K562 (cell line): ENCODE measurements at regions not wholly inside any gene's neighbourhood (a gene's known extent, or its start where the extent isn't known, plus 50 kb on each side); places are given as distances from the start of the nearest gene placed in this dataset.

Source experiments
- ATAC-seq: fragments of 200-7000 bp; cut with Tn5 transposase; 3 replicates; pipeline ENCODE4 v1.9.1; 2020; ENCODE audit warnings: moderate library complexity
- BruUV-seq: library from RNA; stranded (reverse); fragments of 400-500 nt; replicated peaks from 2 replicates; lab custom pipeline; 2021; lab: Mats Ljungman, UMichigan
- CTCF ChIA-PET: fragments of 300-600 bp; formaldehyde crosslinking; extraction: SDS; loops from one replicate; lab custom pipeline; 2021; ENCODE audit warnings: low intra/inter-chr PET ratio; lab: Yijun Ruan, JAX
- POLR2A ChIA-PET: fragments of 300-600, 350-650 bp; sonication (Branson Sonifier 250); formaldehyde crosslinking; extraction: SDS; loops from one replicate; lab custom pipeline; 2021; ENCODE audit warnings: antibody characterized with exemption, inconsistent platforms; lab: Yijun Ruan, JAX
- DNase-seq, 4 experiments: peaks; one replicate each; pipeline versions ENCODE4 v3.0.0 to v3.0.0-alpha.2; 2011 to 2018; ENCODE audit warnings: low spot score in 3 of 4, mixed read lengths in 3 of 4; ENCODE audit errors: extremely low read depth in 1 of 4
- FAIRE-seq: peaks from 2 replicates; lab custom pipeline; 2011; peaks lifted over from hg19 to GRCh38; lab: Jason Lieb, UNC
- H2AFZ ChIP-seq: 2 replicates; pipeline ENCODE4 v1.6.0; 2011; ENCODE audit warnings: low read depth, low read length, control low read depth, inconsistent platforms
- H3K27ac ChIP-seq: fragments of 200-600 bp; 3 replicates; pipeline ENCODE4 v1.8.0; 2011; ENCODE audit warnings: low read depth, mild to moderate bottlenecking, control low read depth, inconsistent platforms, low read length, moderate library complexity, mixed read lengths; ENCODE audit errors: extremely low read depth
- H3K27me3 ChIP-seq, 2 experiments: fragments of 300-600 bp in 1 of 2; 2 replicates in 1 of 2; 3 replicates in 1 of 2; pipeline versions ENCODE4 v1.6.0 to v1.8.0; 2011; ENCODE audit warnings: inconsistent platforms in 2 of 2, low read length in 2 of 2, mild to moderate bottlenecking in 1 of 2, mixed read lengths in 1 of 2, moderate library complexity in 1 of 2; ENCODE audit not compliant: control insufficient read depth in 2 of 2, insufficient read depth in 2 of 2
- H3K36me3 ChIP-seq: fragments of 300-600 bp; 3 replicates; pipeline ENCODE4 v1.8.0; 2011; ENCODE audit warnings: mild to moderate bottlenecking, low read length, inconsistent platforms; ENCODE audit not compliant: control insufficient read depth, insufficient read depth
- H3K4me1 ChIP-seq, 2 experiments: fragments of 200-600 bp in 1 of 2; replicated peaks in 1 of 2; 2 replicates in 1 of 2; 3 replicates in 1 of 2; pipeline versions ENCODE4 v1.5.1 to v1.8.0; 2011; ENCODE audit warnings: inconsistent platforms in 2 of 2, low read length in 2 of 2, mild to moderate bottlenecking in 1 of 2, mixed read lengths in 1 of 2, moderate library complexity in 1 of 2; ENCODE audit not compliant: control insufficient read depth in 2 of 2, insufficient read depth in 2 of 2
- H3K4me2 ChIP-seq: 2 replicates; pipeline ENCODE4 v1.6.1; 2011; ENCODE audit warnings: low read length, control low read depth, inconsistent platforms, mixed read lengths; ENCODE audit not compliant: insufficient read depth
- H3K4me3 ChIP-seq: fragments of 200-600 bp; sonication (generic), shearing (Covaris generic); 2 replicates; pipeline ENCODE4 v1.5.1; 2016; ENCODE audit warnings: control low read depth, inconsistent platforms
- H3K79me2 ChIP-seq: fragments of 200-600 bp; 3 replicates; pipeline ENCODE4 v1.8.0; 2011; ENCODE audit warnings: low read length, inconsistent platforms; ENCODE audit not compliant: control insufficient read depth, insufficient read depth
- H3K9ac ChIP-seq, 2 experiments: 2 replicates each; pipeline versions ENCODE4 v1.6.0 to v1.6.1; 2011; ENCODE audit warnings: low read depth in 2 of 2, low read length in 2 of 2, control low read depth in 1 of 2, inconsistent platforms in 1 of 2, mild to moderate bottlenecking in 1 of 2, mixed read lengths in 1 of 2; ENCODE audit not compliant: insufficient read depth in 1 of 2
- H3K9me1 ChIP-seq: one replicate; pipeline ENCODE4 v1.6.0; 2011; ENCODE audit warnings: inconsistent platforms, mild to moderate bottlenecking, low read length, moderate library complexity; ENCODE audit not compliant: control insufficient read depth, insufficient read depth
- H3K9me3 ChIP-seq: replicated peaks from 2 replicates; pipeline ENCODE4 v1.5.1; 2011; ENCODE audit warnings: low read depth, low read length, inconsistent platforms; ENCODE audit not compliant: control insufficient read depth, insufficient read depth
- H4K20me1 ChIP-seq: replicated peaks from 2 replicates; pipeline ENCODE4 v1.6.1; 2011; ENCODE audit warnings: low read length, inconsistent platforms, mixed read lengths; ENCODE audit not compliant: control insufficient read depth, insufficient read depth
- ADNP ChIP-seq: fragments of 200-800 bp; sonication (Bioruptor generic); IDR thresholded peaks from 2 replicates; pipeline ENCODE4 v1.6.1; 2016; ENCODE audit warnings: missing genetic modification characterization, missing compliant biosample characterization
- ATF3 ChIP-seq, 2 experiments: fragments of 450-650 bp in 1 of 2; sonication (generic) in 1 of 2; formaldehyde crosslinking in 1 of 2; IDR thresholded peaks in 1 of 2; conservative IDR thresholded peaks in 1 of 2; 2 replicates each; pipeline versions ENCODE4 v1.6.1 to v1.8.1; 2016 to 2023; ENCODE audit warnings: mild to moderate bottlenecking in 2 of 2, moderate library complexity in 2 of 2, inconsistent platforms in 1 of 2, missing genetic modification reagents in 1 of 2
- C11orf30 ChIP-seq: fragments of 450-650 bp; IDR thresholded peaks from 2 replicates; pipeline ENCODE4 v1.6.1; 2016; ENCODE audit warnings: low read depth, mild to moderate bottlenecking
- ETV1 ChIP-seq: fragments of 450-650 bp; conservative IDR thresholded peaks from 2 replicates; pipeline ENCODE4 v1.6.1; 2016; ENCODE audit warnings: missing genetic modification characterization, control low read depth, low read depth, missing compliant biosample characterization
- FOXP4 ChIP-seq: sonication (generic); formaldehyde crosslinking; IDR thresholded peaks from 2 replicates; pipeline ENCODE4 v1.8.0; 2022; ENCODE audit warnings: mild to moderate bottlenecking, missing genetic modification reagents, borderline replicate concordance
- RBBP5 ChIP-seq: fragments of 200-600 bp; sonication (generic); IDR thresholded peaks from 2 replicates; pipeline ENCODE4 v1.6.1; 2012; ENCODE audit warnings: borderline replicate concordance, mild to moderate bottlenecking, low read length, control low read depth, inconsistent platforms; ENCODE audit not compliant: insufficient read depth, poor library complexity, severe bottlenecking
- RBFOX2 ChIP-seq: fragments of 200-400 bp; formaldehyde crosslinking; IDR thresholded peaks from 2 replicates; pipeline ENCODE4 v1.6.1; 2017; ENCODE audit warnings: low read depth, mild to moderate bottlenecking, low read length, moderate library complexity
- TBP ChIP-seq: optimal IDR thresholded peaks from 2 replicates; pipeline ENCODE3; 2011; ENCODE audit warnings: low read depth, low read length, improper control_type of control experiment
- TEAD4 ChIP-seq, 2 experiments: sonication (generic) in 1 of 2; formaldehyde crosslinking in 1 of 2; IDR thresholded peaks; 2 replicates each; pipeline versions ENCODE4 v1.6.1 to v1.8.0; 2012 to 2022; ENCODE audit warnings: borderline replicate concordance in 1 of 2, inconsistent platforms in 1 of 2, low read length in 1 of 2, mild to moderate bottlenecking in 1 of 2, missing genetic modification reagents in 1 of 2
- ZBTB26 ChIP-seq: fragments of 450-650 bp; formaldehyde crosslinking; IDR thresholded peaks from 2 replicates; pipeline ENCODE4 v1.4.0; 2022; ENCODE audit warnings: missing genetic modification characterization
- ZFP1 ChIP-seq: fragments of 450-650 bp; formaldehyde crosslinking; IDR thresholded peaks from 2 replicates; pipeline ENCODE4 v1.4.0; 2020; ENCODE audit warnings: mild to moderate bottlenecking, mixed read lengths
- ZNF23 ChIP-seq: fragments of 250-450 bp; sonication (Bioruptor Pico); IDR thresholded peaks from 2 replicates; pipeline ENCODE4 v1.4.0; 2020; ENCODE audit warnings: mild to moderate bottlenecking
- ZNF274 ChIP-seq: IDR thresholded peaks from 2 replicates; pipeline ENCODE4 v1.6.1; 2011; ENCODE audit warnings: low read depth, mild to moderate bottlenecking, low read length, moderate library complexity, borderline replicate concordance
- WGBS: fragments of 100-300 bp; shearing (Covaris generic); methylation state at CpG from one replicate; pipeline ENCODE4 v1.1.6; 2016; ENCODE audit warnings: low coverage, mixed read lengths; ENCODE audit not compliant: insufficient coverage; ENCODE audit errors: missing lambda C conversion rate; 5-methylcytosine and 5-hydroxymethylcytosine counted together
- in situ Hi-C: fragments of 300-500 bp; cut with MboI; formaldehyde crosslinking; loops from 4 replicates; pipeline ENCODE4 v1.15.0; 2018; ENCODE audit warnings: inconsistent platforms, mixed read lengths
- intact Hi-C: fragments of 100-400 bp; cut with micrococcal nuclease; formaldehyde crosslinking; loops from 2 replicates; pipeline ENCODE4 v1.14.2; 2022
- TF ChIP-seq, protein P1 (sequence below): fragments of 250-450 bp; sonication (Bioruptor Pico); IDR thresholded peaks from 2 replicates; pipeline ENCODE4 v1.4.0; 2020; ENCODE audit warnings: mild to moderate bottlenecking

- TF ChIP-seq ADNP (tag), result no peak
- no peak for TF ChIP-seq ZNF274
- TF ChIP-seq ZBTB26 (CRISPR knock-in tag), result no peak
These were observed 570.2 kb downstream of the UTRN start (continued) for GRCh38 chr6:144855375-144855774.

GRCh38 chr6:144855812-144856531 lies 570.8 kb downstream of the UTRN start:
- H3K27ac ChIP-seq, result no peak overlapping the region
- no peak overlapping the region for H3K9ac ChIP-seq
- DNase-seq, result no peak
- H3K4me2 ChIP-seq, result no peak overlapping the region
- H3K4me1 ChIP-seq, result no peaks in the 10 kb centered on the region
- no peaks in the 10 kb centered on the region for H3K27me3 ChIP-seq
- no peaks in the 10 kb centered on the region for H3K9me1 ChIP-seq
- H3K4me3 ChIP-seq, result no peak overlapping the region
- no peaks in the 10 kb centered on the region for H3K36me3 ChIP-seq
- ATAC-seq, result no peak
- BruUV-seq, result no TSS peak
- H3K79me2 ChIP-seq, result no peaks in the 10 kb centered on the region
- WGBS, result 24% methylated on average over 2 of the region's 2 CpGs
- in situ Hi-C loops (no loop called here), intact Hi-C loops (no loop called here)
- H3K9me3 ChIP-seq, result no peaks in the 10 kb centered on the region
- POLR2A ChIA-PET, result no interaction called here
- FAIRE-seq, result no peak
- CTCF ChIA-PET, result no interaction called here
- H4K20me1 ChIP-seq, result no peaks in the 10 kb centered on the region
- H2AFZ ChIP-seq, result no peak overlapping the region
- no peak for TF ChIP-seq TBP
- TF ChIP-seq ATF3 (IDR thresholded peaks at IDR 0.05), result no peak
- no peak for TF ChIP-seq ATF3 (CRISPR knock-in tag; conservative IDR thresholded peaks at IDR 0.05)
- no peak for TF ChIP-seq C11orf30
- TF ChIP-seq ZFP1 (CRISPR knock-in tag), result no peak
- no peak for TF ChIP-seq FOXP4 (CRISPR knock-in tag)
- no peak for TF ChIP-seq RBBP5
- no peak for TF ChIP-seq TEAD4 (IDR thresholded peaks at IDR 0.05; ENCODE audit: low read length)
- TF ChIP-seq TEAD4 (CRISPR knock-in tag; IDR thresholded peaks at IDR 0.05; ENCODE audit: borderline replicate concordance), result no peak
- no peak for TF ChIP-seq ETV1 (tag)
- no peak for TF ChIP-seq ZNF23 (CRISPR knock-in tag)
- TF ChIP-seq, protein P1, sequence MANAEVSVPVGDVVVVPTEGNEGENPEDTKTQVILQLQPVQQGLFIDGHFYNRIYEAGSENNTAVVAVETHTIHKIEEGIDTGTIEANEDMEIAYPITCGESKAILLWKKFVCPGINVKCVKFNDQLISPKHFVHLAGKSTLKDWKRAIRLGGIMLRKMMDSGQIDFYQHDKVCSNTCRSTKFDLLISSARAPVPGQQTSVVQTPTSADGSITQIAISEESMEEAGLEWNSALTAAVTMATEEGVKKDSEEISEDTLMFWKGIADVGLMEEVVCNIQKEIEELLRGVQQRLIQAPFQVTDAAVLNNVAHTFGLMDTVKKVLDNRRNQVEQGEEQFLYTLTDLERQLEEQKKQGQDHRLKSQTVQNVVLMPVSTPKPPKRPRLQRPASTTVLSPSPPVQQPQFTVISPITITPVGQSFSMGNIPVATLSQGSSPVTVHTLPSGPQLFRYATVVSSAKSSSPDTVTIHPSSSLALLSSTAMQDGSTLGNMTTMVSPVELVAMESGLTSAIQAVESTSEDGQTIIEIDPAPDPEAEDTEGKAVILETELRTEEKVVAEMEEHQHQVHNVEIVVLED (CRISPR knock-in tag), result no peak
- no peak for TF ChIP-seq RBFOX2
